Heart left ventricle (tissue), 16 donors: ENCODE measurements at regions not wholly inside any gene's neighbourhood (a gene's known extent, or its start where the extent isn't known, plus 50 kb on each side); places are given as distances from the start of the nearest gene placed in this dataset.

ENCODE experiments used
- ATAC-seq, 4 donors: fragments of 200-7000 bp; cut with Tn5 transposase; one replicate each; pipeline ENCODE4 v1.9.1; 2020 to 2022; ENCODE audit warnings: moderate library complexity in 4 of 4, mild to moderate bottlenecking in 3 of 4, moderate number of reproducible peaks in 1 of 4
- DNase-seq, 5 donors: peaks; one replicate each; pipeline ENCODE4 v3.0.0-alpha.2; 2020
- H3K27ac ChIP-seq, 12 donors: fragments of 200-600 bp; sonication (generic) in 4 of 12; one replicate each; pipeline versions ENCODE4 v1.5.0 to v1.8.0; 2016 to 2022; ENCODE audit warnings: mild to moderate bottlenecking in 2 of 12
- H3K27me3 ChIP-seq, 9 donors: fragments of 200-600 bp; sonication (generic) in 2 of 9; one replicate each; pipeline versions ENCODE4 v1.5.1 to v1.8.0; 2016 to 2022; ENCODE audit warnings: mild to moderate bottlenecking in 3 of 9
- H3K36me3 ChIP-seq, 9 donors: fragments of 200-600 bp; sonication (generic) in 2 of 9; one replicate each; pipeline versions ENCODE4 v1.5.0 to v1.8.0; 2018 to 2022; ENCODE audit warnings: mild to moderate bottlenecking in 2 of 9
- H3K4me1 ChIP-seq, 12 donors: fragments of 200-600 bp; sonication (generic) in 4 of 12; one replicate each; pipeline versions ENCODE4 v1.5.0 to v1.8.0; 2016 to 2022; ENCODE audit warnings: mild to moderate bottlenecking in 3 of 12
- H3K4me3 ChIP-seq, 12 donors: fragments of 200-600 bp; sonication (generic) in 4 of 12; one replicate each; pipeline versions ENCODE4 v1.5.0 to v1.8.0; 2017 to 2022; ENCODE audit warnings: mild to moderate bottlenecking in 9 of 12, moderate library complexity in 4 of 12
- H3K9me3 ChIP-seq, 12 donors: fragments of 200-600 bp; sonication (generic) in 4 of 12; one replicate each; pipeline versions ENCODE4 v1.5.0 to v1.8.0; 2016 to 2022; ENCODE audit warnings: mild to moderate bottlenecking in 1 of 12
- CTCF ChIP-seq, 12 donors: fragments of 200-600 bp; sonication (generic) in 4 of 12; IDR thresholded peaks; one replicate each; pipeline versions ENCODE4 v1.5.0 to v1.8.0; 2018 to 2022; ENCODE audit warnings: antibody characterized with exemption in 12 of 12, mild to moderate bottlenecking in 5 of 12
- POLR2A ChIP-seq, 2 donors: fragments of 450-650 bp; IDR thresholded peaks; one replicate each; pipeline ENCODE4 v1.6.1; 2017; ENCODE audit warnings: antibody characterized with exemption in 2 of 2, mild to moderate bottlenecking in 2 of 2, moderate library complexity in 2 of 2
- WGBS, 4 donors: extraction: QIAGEN DNeasy Blood & Tissue Kit in 2 of 4; methylation state at CpG; one replicate each; pipeline versions ENCODE4 v1.1.5 to v1.1.7; 2013 to 2018; 5-methylcytosine and 5-hydroxymethylcytosine counted together
- intact Hi-C, 10 donors: fragments of 100-400 bp; cut with DNase I; formaldehyde crosslinking; loops; one replicate each; pipeline versions ENCODE4 v1.11.1 to v1.14.2; 2022
- donor health status: ischemic (EF 13 %, LVEDD 7.1; RV severe dilation, severe dysfunction).
- donor health status: healthy with polysubstance abuse.
- donor health status: DM: no; HTN: yes; CAD: no.
- donor health status: DM: no; HTN: no; CAD: no.
- donor health status: ischemic (EF 25% LVEDD 6.9; RV normal size, moderate dysfunction).
- donor health status: ischemic (EF 25% LVEDD 5.7; RV mildly dilated, moderate dysfunction).
- donor health status: healthy.
- donor health status: DM: yes; HTN: yes; CAD: no.
- donor health status: ischemic (EF 35%, LVEDD 5.7; RV mildly dilated, moderate dysfunction).
- donor health status: nonischemic (EF 11% LVEDD 7.7; RV severe dilation, severe dysfunction).
- donor health status: DM: yes; HTN: yes; CAD: no.
- donor health status: PGD.
- donor health status: ischemic (EF 29% LVEDD 5.4; RV normal size, mild dysfunction).
- donor health status: nonischemic (EF 23%, LVEDD 6.1; RV moderate dilation, normal function).

- H3K4me1 ChIP-seq: no peaks in the 10 kb centered on the region
- no peak overlapping the region for H3K4me3 ChIP-seq
- TF ChIP-seq CTCF (IDR thresholded peaks at IDR 0.05) (no peak), POLR2A (IDR thresholded peaks at IDR 0.05) (no peak)
- no peaks in the 10 kb centered on the region for H3K9me3 ChIP-seq
- ATAC-seq: no peak
- peaks cover 0 to 7% (median 0%) of the 10 kb centered on the region in 9 donors for H3K27me3 ChIP-seq
- intact Hi-C loops: no loop called here
- no peaks in the 10 kb centered on the region for H3K36me3 ChIP-seq
- no peak for DNase-seq
- no peak overlapping the region for H3K27ac ChIP-seq
- WGBS, 4 donors: 77 to 84% (median 83%) methylated on average over 6 of the region's 6 CpGs
These were observed 270.8 kb downstream of the GATA3 start for GRCh38 chr10:8325024-8325980.

- intact Hi-C loops: no loop called here
- DNase-seq (no peak), ATAC-seq (no peak)
- Histone ChIP-seq H3K36me3 (no peaks in the 10 kb centered on the region), H3K4me3 (no peak overlapping the region), H3K4me1 (no peaks in the 10 kb centered on the region), H3K27me3 (peaks cover 0 to 19% (median 0%) of the 10 kb centered on the region in 9 donors), H3K27ac (no peak overlapping the region), H3K9me3 (no peaks in the 10 kb centered on the region)
- TF ChIP-seq CTCF (IDR thresholded peaks at IDR 0.05) (no peak), POLR2A (IDR thresholded peaks at IDR 0.05) (no peak)
- WGBS, 4 donors: 76 to 81% (median 79%) methylated on average over 18 of the region's 18 CpGs
These were observed 272.1 kb downstream of the GATA3 start for GRCh38 chr10:8326396-8327139.

GRCh38 chr10:8327140-8327423, 272.6 kb downstream of the GATA3 start:
- TF ChIP-seq POLR2A (IDR thresholded peaks at IDR 0.05) (no peak), CTCF (IDR thresholded peaks at IDR 0.05) (no peak)
- ATAC-seq (no peak), DNase-seq (no peak)
- H3K4me3 ChIP-seq: no peak overlapping the region
- WGBS, 4 donors: 75 to 94% (median 86%) methylated on average over 1 of the region's 1 CpG
- H3K27me3 ChIP-seq: peaks cover 0 to 19% (median 0%) of the 10 kb centered on the region in 9 donors
- H3K27ac ChIP-seq: no peak overlapping the region
- H3K36me3 ChIP-seq: no peaks in the 10 kb centered on the region
- no peaks in the 10 kb centered on the region for H3K9me3 ChIP-seq
- intact Hi-C loops: no loop called here
- H3K4me1 ChIP-seq: peaks cover 0 to 2% (median 0%) of the 10 kb centered on the region in 12 donors

GRCh38 chr10:8331387-8331786, 276.9 kb downstream of the GATA3 start:
- H3K27ac ChIP-seq: peak overlapping the region in 1 of 12 donors; percentile 8
- WGBS, 4 donors: 66 to 77% (median 72%) methylated on average over 14 of the region's 14 CpGs
- no peak for DNase-seq
- ATAC-seq: no peak
- H3K4me1 ChIP-seq: peaks cover 0 to 9% (median 1%) of the 10 kb centered on the region in 12 donors
- intact Hi-C loops: no loop called here
- no peak overlapping the region for H3K4me3 ChIP-seq
- H3K9me3 ChIP-seq: no peaks in the 10 kb centered on the region
- TF ChIP-seq CTCF (IDR thresholded peaks at IDR 0.05) (no peak), POLR2A (IDR thresholded peaks at IDR 0.05) (no peak)
- no peaks in the 10 kb centered on the region for H3K36me3 ChIP-seq
- H3K27me3 ChIP-seq: peaks cover 0 to 37% (median 8%) of the 10 kb centered on the region in 9 donors
